ENCODE measurements at regions not wholly inside any gene's neighbourhood (a gene's known extent, or its start where the extent isn't known, plus 50 kb on each side); places are given as distances from the start of the nearest gene placed in this dataset.

DNA sequence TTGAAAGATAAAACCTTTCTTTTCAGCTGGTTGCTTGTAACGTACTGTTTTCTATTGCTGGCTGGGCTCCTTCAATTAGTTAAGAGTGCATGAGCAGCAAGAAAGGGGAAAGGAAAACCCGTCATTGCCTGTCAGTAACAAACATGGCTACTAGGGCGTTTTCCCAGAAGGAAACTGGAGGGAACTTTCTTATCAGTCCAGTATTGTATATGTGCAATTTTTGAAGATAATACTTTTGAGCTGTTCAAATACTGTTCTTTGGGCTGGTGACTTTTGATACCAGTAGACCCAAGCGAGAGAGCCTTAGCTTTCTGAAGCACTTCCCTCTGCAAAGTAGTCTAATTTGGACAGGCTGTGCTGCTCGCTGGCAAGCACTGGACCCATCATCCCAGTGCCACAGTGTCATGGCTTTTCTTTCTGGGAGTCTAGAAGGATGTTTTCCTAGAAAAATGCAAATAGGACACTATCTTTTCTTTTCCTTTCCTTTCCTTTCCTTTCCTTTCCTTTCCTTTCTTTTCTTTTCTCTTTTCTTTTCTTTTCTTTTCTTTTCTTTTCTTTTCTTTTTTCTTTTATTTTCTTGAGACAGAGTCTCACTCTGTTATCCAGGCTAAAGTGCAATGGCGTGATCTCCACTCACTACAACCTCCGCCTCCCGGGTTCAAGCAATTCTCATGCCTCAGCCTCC, 149.9 kb upstream of the SMIM23 start:
- no peaks in the 10 kb centered on the region for H3K36me3 ChIP-seq (ENCODE audit: insufficient read depth, low read length)
- H3K4me2 ChIP-seq (ENCODE audit: low read length), result no peak overlapping the region
- H3K27me3 ChIP-seq (ENCODE audit: insufficient read depth, low read depth, low read length), result peaks cover 4% of the 10 kb centered on the region
- H3K9me2 ChIP-seq (ENCODE audit: insufficient read depth, low read length), result no peaks in the 10 kb centered on the region
- no peaks in the 10 kb centered on the region for H3K79me2 ChIP-seq (replicated peaks; ENCODE audit: insufficient read depth, low read length)
- no peak overlapping the region for H3K9ac ChIP-seq (ENCODE audit: low read length)
- no peak overlapping the region for H3K27ac ChIP-seq (ENCODE audit: low read length)
- H3K4me3 ChIP-seq (ENCODE audit: low read length), result no peak overlapping the region
- no peaks in the 10 kb centered on the region for H3F3A ChIP-seq (ENCODE audit: insufficient read depth, low read length, poor library complexity, severe bottlenecking)
- no peaks in the 10 kb centered on the region for H3K9me3 ChIP-seq (ENCODE audit: low read length)
- TF ChIP-seq RAD21 (conservative IDR thresholded peaks at IDR 0.05), result no peak
- no peak for TF ChIP-seq EZH2 (IDR thresholded peaks at IDR 0.05; ENCODE audit: borderline replicate concordance, insufficient read depth, low read length, poor library complexity, severe bottlenecking)
- TF ChIP-seq, protein P1, sequence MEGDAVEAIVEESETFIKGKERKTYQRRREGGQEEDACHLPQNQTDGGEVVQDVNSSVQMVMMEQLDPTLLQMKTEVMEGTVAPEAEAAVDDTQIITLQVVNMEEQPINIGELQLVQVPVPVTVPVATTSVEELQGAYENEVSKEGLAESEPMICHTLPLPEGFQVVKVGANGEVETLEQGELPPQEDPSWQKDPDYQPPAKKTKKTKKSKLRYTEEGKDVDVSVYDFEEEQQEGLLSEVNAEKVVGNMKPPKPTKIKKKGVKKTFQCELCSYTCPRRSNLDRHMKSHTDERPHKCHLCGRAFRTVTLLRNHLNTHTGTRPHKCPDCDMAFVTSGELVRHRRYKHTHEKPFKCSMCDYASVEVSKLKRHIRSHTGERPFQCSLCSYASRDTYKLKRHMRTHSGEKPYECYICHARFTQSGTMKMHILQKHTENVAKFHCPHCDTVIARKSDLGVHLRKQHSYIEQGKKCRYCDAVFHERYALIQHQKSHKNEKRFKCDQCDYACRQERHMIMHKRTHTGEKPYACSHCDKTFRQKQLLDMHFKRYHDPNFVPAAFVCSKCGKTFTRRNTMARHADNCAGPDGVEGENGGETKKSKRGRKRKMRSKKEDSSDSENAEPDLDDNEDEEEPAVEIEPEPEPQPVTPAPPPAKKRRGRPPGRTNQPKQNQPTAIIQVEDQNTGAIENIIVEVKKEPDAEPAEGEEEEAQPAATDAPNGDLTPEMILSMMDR (IDR thresholded peaks at IDR 0.05; ENCODE audit: poor library complexity, severe bottlenecking), result no peak
- TF ChIP-seq, protein P2, sequence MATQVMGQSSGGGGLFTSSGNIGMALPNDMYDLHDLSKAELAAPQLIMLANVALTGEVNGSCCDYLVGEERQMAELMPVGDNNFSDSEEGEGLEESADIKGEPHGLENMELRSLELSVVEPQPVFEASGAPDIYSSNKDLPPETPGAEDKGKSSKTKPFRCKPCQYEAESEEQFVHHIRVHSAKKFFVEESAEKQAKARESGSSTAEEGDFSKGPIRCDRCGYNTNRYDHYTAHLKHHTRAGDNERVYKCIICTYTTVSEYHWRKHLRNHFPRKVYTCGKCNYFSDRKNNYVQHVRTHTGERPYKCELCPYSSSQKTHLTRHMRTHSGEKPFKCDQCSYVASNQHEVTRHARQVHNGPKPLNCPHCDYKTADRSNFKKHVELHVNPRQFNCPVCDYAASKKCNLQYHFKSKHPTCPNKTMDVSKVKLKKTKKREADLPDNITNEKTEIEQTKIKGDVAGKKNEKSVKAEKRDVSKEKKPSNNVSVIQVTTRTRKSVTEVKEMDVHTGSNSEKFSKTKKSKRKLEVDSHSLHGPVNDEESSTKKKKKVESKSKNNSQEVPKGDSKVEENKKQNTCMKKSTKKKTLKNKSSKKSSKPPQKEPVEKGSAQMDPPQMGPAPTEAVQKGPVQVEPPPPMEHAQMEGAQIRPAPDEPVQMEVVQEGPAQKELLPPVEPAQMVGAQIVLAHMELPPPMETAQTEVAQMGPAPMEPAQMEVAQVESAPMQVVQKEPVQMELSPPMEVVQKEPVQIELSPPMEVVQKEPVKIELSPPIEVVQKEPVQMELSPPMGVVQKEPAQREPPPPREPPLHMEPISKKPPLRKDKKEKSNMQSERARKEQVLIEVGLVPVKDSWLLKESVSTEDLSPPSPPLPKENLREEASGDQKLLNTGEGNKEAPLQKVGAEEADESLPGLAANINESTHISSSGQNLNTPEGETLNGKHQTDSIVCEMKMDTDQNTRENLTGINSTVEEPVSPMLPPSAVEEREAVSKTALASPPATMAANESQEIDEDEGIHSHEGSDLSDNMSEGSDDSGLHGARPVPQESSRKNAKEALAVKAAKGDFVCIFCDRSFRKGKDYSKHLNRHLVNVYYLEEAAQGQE (IDR thresholded peaks at IDR 0.05; ENCODE audit: borderline replicate concordance), result no peak
- TF ChIP-seq POLR2AphosphoS5 (IDR thresholded peaks at IDR 0.05), result no peak
- H2AFZ ChIP-seq (ENCODE audit: low read depth, low read length), result no peak overlapping the region
- no peaks in the 10 kb centered on the region for H4K20me1 ChIP-seq (ENCODE audit: insufficient read depth)

DNA sequence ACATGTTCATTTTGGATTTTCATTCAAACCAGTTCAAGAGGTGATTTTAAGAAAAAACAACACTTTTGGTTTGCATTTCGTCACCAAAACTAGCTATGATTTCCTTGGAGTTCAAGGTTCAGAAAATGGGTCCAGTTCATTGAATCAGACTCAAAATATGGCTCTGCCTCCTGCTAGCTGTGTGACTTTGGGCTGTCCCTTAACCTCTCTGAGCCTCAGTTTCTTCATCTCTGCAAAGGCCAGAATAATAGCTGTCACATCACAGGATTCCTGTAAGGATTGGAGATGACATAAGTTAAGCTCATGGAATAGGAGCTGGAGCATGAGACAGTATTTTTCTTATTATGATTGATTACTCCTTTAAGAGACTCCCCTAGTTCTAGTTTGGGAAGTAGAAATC, 147.8 kb upstream of the SMIM23 start:
- no peak overlapping the region for H3K4me3 ChIP-seq (ENCODE audit: low read length)
- H3K9ac ChIP-seq (ENCODE audit: low read length), result no peak overlapping the region
- H3F3A ChIP-seq (ENCODE audit: insufficient read depth, low read length, poor library complexity, severe bottlenecking), result no peaks in the 10 kb centered on the region
- no peak overlapping the region for H3K4me2 ChIP-seq (ENCODE audit: low read length)
- no peaks in the 10 kb centered on the region for H3K27me3 ChIP-seq (ENCODE audit: insufficient read depth, low read depth, low read length)
- no peaks in the 10 kb centered on the region for H3K79me2 ChIP-seq (replicated peaks; ENCODE audit: insufficient read depth, low read length)
- H2AFZ ChIP-seq (ENCODE audit: low read depth, low read length), result no peak overlapping the region
- no peaks in the 10 kb centered on the region for H3K9me3 ChIP-seq (ENCODE audit: low read length)
- H3K36me3 ChIP-seq (ENCODE audit: insufficient read depth, low read length), result no peaks in the 10 kb centered on the region
- no peaks in the 10 kb centered on the region for H4K20me1 ChIP-seq (ENCODE audit: insufficient read depth)
- H3K27ac ChIP-seq (ENCODE audit: low read length), result no peak overlapping the region
- no peaks in the 10 kb centered on the region for H3K9me2 ChIP-seq (ENCODE audit: insufficient read depth, low read length)
- no peak for TF ChIP-seq TAF1 (IDR thresholded peaks at IDR 0.05; ENCODE audit: low read depth)

DNA sequence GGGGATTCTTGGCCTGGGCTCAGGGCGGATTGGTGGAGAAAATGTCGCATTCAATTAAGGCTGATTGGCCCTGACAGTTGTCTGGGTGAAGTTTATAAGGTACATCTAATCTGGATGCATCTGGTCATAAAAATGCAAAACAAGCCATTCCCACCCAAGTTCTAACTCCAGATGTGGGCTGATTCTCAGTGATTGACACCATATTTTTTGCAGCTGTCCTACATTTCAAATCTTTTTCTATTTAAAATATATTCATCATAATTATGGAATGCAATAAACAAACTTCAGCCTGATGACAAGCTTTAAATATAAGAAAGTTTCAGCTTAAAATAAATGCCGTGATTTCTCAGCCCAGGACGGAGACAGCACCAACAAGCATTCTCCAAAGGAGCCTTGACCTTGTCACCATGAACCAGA, 146.4 kb upstream of the SMIM23 start:
- Histone ChIP-seq H3K79me2 (replicated peaks; ENCODE audit: insufficient read depth, low read length) (no peaks in the 10 kb centered on the region), H3K9me3 (ENCODE audit: low read length) (no peaks in the 10 kb centered on the region), H3K27me3 (ENCODE audit: insufficient read depth, low read depth, low read length) (no peaks in the 10 kb centered on the region), H3F3A (ENCODE audit: insufficient read depth, low read length, poor library complexity, severe bottlenecking) (no peaks in the 10 kb centered on the region), H3K4me3 (ENCODE audit: low read length) (no peak overlapping the region), H3K9me2 (ENCODE audit: insufficient read depth, low read length) (no peaks in the 10 kb centered on the region), H3K9ac (ENCODE audit: low read length) (no peak overlapping the region), H3K4me2 (ENCODE audit: low read length) (no peak overlapping the region), H3K27ac (ENCODE audit: low read length) (no peak overlapping the region), H2AFZ (ENCODE audit: low read depth, low read length) (no peak overlapping the region), H4K20me1 (ENCODE audit: insufficient read depth) (no peaks in the 10 kb centered on the region), H3K36me3 (ENCODE audit: insufficient read depth, low read length) (no peaks in the 10 kb centered on the region)
- no peak for TF ChIP-seq SMC3 (conservative IDR thresholded peaks at IDR 0.05; ENCODE audit: poor library complexity)
- no peak for TF ChIP-seq POLR2AphosphoS5 (IDR thresholded peaks at IDR 0.05)
- TF ChIP-seq, protein P2 (IDR thresholded peaks at IDR 0.05; ENCODE audit: borderline replicate concordance), result no peak
- no peak for TF ChIP-seq TAF1 (IDR thresholded peaks at IDR 0.05; ENCODE audit: low read depth)

All from neural cell (in vitro differentiated cells).